ACC112 (cell line): ENCODE measurements at regions not wholly inside any gene's neighbourhood (a gene's known extent, or its start where the extent isn't known, plus 50 kb on each side); places are given as distances from the start of the nearest gene placed in this dataset.

Source experiments
- H2AFZ ChIP-seq: fragments of 200-600 bp; sonication (generic); one replicate; pipeline ENCODE4 v1.6.0; 2017; ENCODE audit warnings: antibody characterized with exemption, low read length; ENCODE audit not compliant: unreplicated experiment
- H3K27ac ChIP-seq: fragments of 200-600 bp; sonication (generic); 2 replicates; pipeline ENCODE4 v1.5.1; 2014; ENCODE audit warnings: low read depth, mild to moderate bottlenecking, antibody characterized with exemption, low read length, moderate library complexity
- H3K27me3 ChIP-seq: fragments of 200-600 bp; sonication (generic); 2 replicates; pipeline ENCODE4 v1.6.1; 2014; ENCODE audit warnings: mild to moderate bottlenecking, antibody characterized with exemption, low read length, moderate library complexity, mixed read lengths; ENCODE audit not compliant: insufficient read depth
- H3K36me3 ChIP-seq: fragments of 200-600 bp; sonication (generic); 2 replicates; pipeline ENCODE4 v1.6.1; 2016; ENCODE audit warnings: mild to moderate bottlenecking, antibody characterized with exemption, low read length, moderate library complexity, mixed read lengths; ENCODE audit not compliant: insufficient read depth
- H3K4me1 ChIP-seq: fragments of 200-600 bp; sonication (generic); one replicate; pipeline ENCODE4 v1.6.1; 2016; ENCODE audit warnings: low read length, mixed read lengths; ENCODE audit not compliant: insufficient read depth, unreplicated experiment, control insufficient read depth
- H3K4me3 ChIP-seq: fragments of 200-600 bp; sonication (generic); 2 replicates; pipeline ENCODE4 v1.5.1; 2014; ENCODE audit warnings: mild to moderate bottlenecking, low read depth, low read length
- H3K79me2 ChIP-seq: fragments of 200-600 bp; sonication (generic); one replicate; pipeline ENCODE4 v1.6.0; 2016; ENCODE audit warnings: low read length; ENCODE audit not compliant: control insufficient read depth, unreplicated experiment, insufficient read depth

DNA sequence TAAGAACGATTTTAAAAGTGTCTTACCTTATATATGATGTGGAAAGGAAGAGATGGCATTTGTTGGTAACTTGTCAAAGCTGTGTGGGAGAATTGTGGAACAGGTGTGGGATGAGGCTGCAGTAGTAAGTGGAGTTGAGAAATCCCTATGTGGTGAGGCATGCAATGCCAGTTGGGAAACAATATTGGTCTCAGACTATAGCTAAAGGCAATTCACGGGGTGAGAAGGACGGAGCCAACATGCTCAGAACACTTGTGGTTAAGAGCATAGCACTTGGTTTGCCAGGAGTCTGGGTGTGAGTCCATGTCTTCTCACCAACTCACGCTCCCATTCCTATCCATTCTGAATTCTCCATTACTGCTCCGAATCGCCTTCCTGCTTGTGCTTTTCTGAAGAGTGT, 615.6 kb upstream of the ADAMTS9 start:
- Histone ChIP-seq H3K27ac (no peak overlapping the region), H2AFZ (no peak overlapping the region), H3K27me3 (peaks cover 42% of the 10 kb centered on the region), H3K4me3 (no peak overlapping the region), H3K36me3 (no peaks in the 10 kb centered on the region), H3K79me2 (no peaks in the 10 kb centered on the region), H3K4me1 (no peaks in the 10 kb centered on the region)

DNA sequence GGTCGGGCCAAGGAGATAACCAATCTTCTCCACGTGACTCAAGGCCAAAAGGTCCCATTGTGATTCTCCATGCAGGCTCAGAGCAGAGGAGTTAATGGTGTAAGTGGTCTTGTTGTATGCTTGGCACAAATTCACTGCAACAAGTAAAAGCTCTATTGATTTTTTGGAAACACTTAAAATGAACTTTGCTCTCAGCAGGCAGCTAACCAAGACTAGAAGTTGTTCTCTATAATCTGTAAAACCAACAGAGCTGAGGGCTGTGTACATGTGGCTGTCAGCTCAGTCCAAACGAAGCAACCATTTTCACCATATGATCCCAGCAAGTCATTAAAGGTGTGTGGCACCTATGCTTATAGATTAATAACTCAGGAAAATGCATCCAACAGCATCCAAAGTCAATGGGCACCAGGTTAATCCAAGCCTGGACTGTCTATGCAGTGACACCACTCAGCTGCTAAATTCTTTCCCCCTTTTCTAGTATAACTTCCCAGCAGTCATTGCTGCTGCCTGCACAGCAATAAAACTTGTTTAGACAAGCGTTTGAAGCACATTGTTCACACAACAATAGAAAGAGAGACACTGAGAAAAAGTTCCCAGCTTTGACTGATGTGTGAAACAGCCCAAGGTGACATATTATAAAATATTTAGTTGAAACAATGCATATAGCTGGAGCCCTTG, 603.8 kb upstream of the ADAMTS9 start:
- Histone ChIP-seq H3K4me3 (no peak overlapping the region), H3K36me3 (no peaks in the 10 kb centered on the region), H3K4me1 (no peaks in the 10 kb centered on the region), H3K79me2 (no peaks in the 10 kb centered on the region), H2AFZ (no peak overlapping the region), H3K27ac (no peak overlapping the region), H3K27me3 (peaks cover 36% of the 10 kb centered on the region)

DNA sequence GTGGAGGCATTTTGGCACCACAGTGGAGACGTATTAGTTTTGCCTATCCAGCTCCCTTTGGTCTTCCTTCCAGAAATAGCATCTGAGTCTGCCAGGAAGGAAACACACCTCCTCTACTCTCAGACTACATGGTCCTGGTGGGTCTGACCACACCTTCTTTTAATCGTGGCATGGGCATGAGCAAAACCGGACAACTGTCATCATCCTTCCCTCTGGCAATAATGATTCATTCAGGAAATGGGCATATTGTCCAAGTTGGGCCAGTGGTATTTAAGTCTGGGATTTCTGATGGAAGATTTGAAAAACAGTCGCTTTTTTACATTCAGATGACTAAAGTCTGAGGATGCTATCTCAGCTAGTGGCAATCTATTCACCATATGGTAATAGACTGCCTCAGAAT, 601.0 kb upstream of the ADAMTS9 start:
- Histone ChIP-seq H3K27me3 (peaks cover 42% of the 10 kb centered on the region), H3K27ac (no peak overlapping the region), H3K36me3 (no peaks in the 10 kb centered on the region), H3K4me1 (no peaks in the 10 kb centered on the region), H3K79me2 (no peaks in the 10 kb centered on the region), H3K4me3 (no peak overlapping the region), H2AFZ (no peak overlapping the region)

DNA sequence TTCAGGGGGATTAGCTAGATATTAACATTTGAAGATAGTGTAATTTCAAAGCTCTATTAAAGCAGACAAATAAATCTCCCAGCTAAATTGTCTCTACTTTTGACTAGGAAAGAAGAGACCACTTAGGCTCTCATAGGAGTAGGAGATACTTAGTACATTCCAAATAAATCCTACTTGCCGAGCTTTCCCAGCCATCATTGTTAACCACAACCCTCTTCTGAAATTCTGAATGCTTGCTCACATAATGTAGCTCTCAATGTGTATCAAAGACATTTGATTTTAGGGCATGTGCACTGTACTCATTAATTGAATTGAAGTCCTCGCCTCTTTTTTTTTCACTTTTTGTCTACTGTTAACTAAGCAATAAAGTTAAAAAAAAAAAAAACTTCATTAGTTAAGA, 598.2 kb upstream of the ADAMTS9 start:
- no peaks in the 10 kb centered on the region for H3K79me2 ChIP-seq
- H3K27me3 ChIP-seq: peaks cover 49% of the 10 kb centered on the region
- no peak overlapping the region for H3K4me3 ChIP-seq
- no peak overlapping the region for H2AFZ ChIP-seq
- H3K4me1 ChIP-seq: no peaks in the 10 kb centered on the region
- H3K27ac ChIP-seq: no peak overlapping the region
- no peaks in the 10 kb centered on the region for H3K36me3 ChIP-seq

DNA sequence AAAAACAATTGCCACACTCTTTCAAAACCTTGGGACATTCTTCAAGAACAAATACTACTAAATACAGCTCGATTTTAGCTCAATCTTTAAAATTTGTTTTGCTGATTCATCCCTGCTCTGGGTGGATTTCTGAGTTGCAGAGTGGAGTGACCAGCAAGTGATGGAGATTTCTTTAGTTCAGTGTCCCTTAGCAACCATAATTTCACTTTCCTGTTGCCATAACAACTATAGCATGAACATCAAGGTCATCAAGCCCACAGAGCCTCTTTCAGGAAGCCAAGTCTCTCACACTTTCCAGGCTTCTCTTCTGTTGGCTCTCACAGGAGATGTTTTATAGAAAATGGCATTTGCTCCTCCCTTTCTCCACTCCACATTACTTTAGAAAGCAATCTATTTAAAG, 597.2 kb upstream of the ADAMTS9 start:
- H3K79me2 ChIP-seq: no peaks in the 10 kb centered on the region
- no peak overlapping the region for H2AFZ ChIP-seq
- H3K36me3 ChIP-seq: no peaks in the 10 kb centered on the region
- H3K4me3 ChIP-seq: no peak overlapping the region
- peaks cover 52% of the 10 kb centered on the region for H3K27me3 ChIP-seq
- H3K27ac ChIP-seq: no peak overlapping the region
- no peaks in the 10 kb centered on the region for H3K4me1 ChIP-seq

DNA sequence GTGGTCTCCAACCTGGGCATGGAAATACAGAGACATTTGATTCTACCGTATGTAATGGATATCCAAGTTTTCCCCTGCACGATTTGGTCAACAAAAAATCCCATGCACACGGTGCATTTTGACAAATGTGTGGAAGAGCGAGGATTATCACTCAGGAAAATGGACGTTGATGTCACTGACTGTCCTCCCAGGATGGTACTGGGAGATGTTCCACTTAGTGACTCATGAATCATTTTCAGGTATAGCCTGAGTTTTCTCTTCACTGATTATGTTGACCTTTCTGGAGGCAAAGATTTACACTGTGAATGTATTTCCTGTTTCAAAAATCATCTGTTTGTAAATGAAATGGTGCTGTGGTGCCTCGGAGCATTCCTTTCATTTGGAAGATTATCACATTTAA, 596.7 kb upstream of the ADAMTS9 start:
- no peak overlapping the region for H3K4me3 ChIP-seq
- H3K4me1 ChIP-seq: no peaks in the 10 kb centered on the region
- H3K79me2 ChIP-seq: no peaks in the 10 kb centered on the region
- H3K36me3 ChIP-seq: no peaks in the 10 kb centered on the region
- H3K27ac ChIP-seq: no peak overlapping the region
- peaks cover 52% of the 10 kb centered on the region for H3K27me3 ChIP-seq
- no peak overlapping the region for H2AFZ ChIP-seq

DNA sequence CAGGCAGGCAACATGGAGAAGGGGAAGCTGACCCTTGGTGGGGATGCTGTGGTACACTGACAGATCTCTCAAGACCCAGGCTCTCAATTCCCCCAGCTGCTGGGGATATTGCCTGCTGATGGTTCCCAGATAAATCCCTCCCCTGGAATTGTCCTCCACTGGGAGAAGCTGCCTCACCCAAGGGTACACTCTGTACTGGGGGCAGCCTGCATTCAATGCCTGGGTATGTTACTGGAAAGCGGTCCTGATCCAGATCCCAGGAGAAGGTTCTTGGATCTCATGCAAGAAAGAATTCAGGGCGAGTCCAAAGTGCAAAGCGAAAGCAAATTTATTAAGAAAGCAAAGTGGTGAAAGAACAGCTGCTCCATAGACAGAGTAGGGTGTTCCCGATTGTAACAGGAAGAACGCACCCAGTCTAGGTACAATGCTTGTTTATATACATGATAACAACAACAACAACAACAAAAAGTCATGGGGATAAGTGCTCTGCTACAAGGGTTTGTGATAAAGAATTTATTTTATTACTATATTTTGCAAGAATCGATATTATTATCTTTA, 591.5 kb upstream of the ADAMTS9 start:
- peaks cover 64% of the 10 kb centered on the region for H3K27me3 ChIP-seq
- H2AFZ ChIP-seq: no peak overlapping the region
- H3K4me3 ChIP-seq: no peak overlapping the region
- no peaks in the 10 kb centered on the region for H3K4me1 ChIP-seq
- H3K79me2 ChIP-seq: no peaks in the 10 kb centered on the region
- no peak overlapping the region for H3K27ac ChIP-seq
- no peaks in the 10 kb centered on the region for H3K36me3 ChIP-seq

DNA sequence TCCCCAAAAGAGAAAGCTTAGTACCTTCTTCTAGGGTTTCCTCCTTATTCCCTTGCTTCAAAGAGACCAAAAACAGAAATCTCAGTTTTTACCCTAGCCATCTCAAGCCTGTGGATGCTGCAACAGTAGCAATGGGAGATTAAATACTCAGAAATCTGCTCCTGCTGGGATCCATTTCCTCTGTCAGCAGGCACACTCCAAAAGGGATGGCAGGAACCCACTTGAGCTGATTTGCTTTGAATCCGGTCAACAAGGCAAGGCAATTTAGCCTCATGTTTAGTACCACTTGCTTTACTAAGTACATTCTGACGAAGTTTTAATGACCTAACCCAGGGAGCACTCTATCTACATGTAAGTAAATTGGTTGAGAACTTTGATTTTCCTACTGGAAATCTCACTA, 590.0 kb upstream of the ADAMTS9 start:
- Histone ChIP-seq H3K27ac (no peak overlapping the region), H3K4me1 (no peaks in the 10 kb centered on the region), H3K36me3 (no peaks in the 10 kb centered on the region), H2AFZ (no peak overlapping the region), H3K27me3 (peaks cover 57% of the 10 kb centered on the region), H3K4me3 (no peak overlapping the region), H3K79me2 (no peaks in the 10 kb centered on the region)

DNA sequence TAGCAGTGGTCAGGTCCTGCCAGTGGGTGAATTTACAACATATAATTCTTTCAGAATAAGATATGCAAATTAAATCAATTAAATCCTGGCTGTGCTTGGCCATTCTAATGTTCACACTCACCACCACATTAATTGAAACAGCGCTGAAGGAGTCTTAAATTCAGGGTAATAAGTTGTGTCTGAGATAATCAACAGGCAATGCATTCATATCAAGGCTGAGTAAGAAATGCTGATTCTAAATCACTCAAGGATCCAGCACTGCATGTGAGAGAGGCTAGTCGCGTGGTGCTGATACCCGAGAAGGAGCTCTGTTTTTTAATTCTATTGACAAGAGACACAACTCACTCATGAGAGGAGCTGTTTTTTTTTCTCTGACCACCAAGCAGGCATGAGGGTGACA, 588.8 kb upstream of the ADAMTS9 start:
- Histone ChIP-seq H3K79me2 (no peaks in the 10 kb centered on the region), H3K27ac (no peak overlapping the region), H3K4me1 (no peaks in the 10 kb centered on the region), H3K27me3 (peaks cover 51% of the 10 kb centered on the region), H2AFZ (no peak overlapping the region), H3K4me3 (no peak overlapping the region), H3K36me3 (no peaks in the 10 kb centered on the region)

DNA sequence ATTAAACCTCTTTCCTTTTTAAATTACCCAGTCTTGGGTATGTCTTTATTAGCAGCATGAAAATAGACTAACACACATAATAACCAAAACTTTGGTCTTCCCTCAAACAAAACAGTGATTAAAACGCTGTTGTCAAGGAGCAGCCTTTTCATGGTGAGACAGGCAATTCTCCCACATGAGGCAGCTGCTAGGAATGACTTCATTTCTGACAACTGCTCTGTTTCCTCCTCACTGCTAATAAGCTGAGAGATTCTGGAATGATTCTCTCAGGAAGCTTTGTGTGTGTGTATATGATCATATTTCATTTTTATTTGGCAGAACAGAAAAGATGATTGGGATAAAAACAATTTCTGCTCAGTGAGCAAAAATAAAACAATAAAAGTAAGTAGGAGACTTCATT, 580.6 kb upstream of the ADAMTS9 start:
- Histone ChIP-seq H3K27me3 (peaks cover 9% of the 10 kb centered on the region; the same call in 1 of the 2 replicates), H3K4me1 (no peaks in the 10 kb centered on the region), H3K4me3 (no peak overlapping the region), H2AFZ (no peak overlapping the region), H3K27ac (no peak overlapping the region), H3K36me3 (no peaks in the 10 kb centered on the region), H3K79me2 (no peaks in the 10 kb centered on the region)

DNA sequence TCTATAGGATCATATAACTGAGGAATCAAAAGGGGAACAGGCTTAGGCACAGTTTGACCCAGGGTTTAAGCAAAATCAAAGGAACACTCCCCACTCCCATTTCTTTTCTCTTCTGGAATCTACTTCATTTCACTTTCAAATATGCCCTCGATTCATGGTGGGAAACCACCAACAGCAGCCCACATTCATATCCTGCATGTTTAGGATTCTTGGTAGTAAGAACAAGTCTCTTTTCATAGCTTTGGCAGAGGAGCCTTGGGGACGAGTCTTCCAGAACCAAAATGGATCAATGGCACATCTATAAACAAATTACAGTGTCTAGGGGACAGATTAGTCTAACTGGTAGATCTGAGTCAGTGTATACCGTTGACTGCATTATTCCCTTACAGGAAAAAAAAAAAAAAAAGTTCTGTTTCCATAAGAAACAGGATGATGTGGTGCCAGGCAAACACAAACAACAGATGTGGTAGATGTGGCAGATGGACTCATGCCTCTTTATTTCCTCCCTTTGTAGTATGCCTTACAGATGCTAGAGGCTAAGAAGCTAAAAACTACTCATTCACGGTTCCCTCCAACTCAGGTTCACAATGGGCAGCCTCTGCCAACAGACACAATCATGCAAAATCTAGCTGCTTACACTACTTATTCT, 578.3 kb upstream of the ADAMTS9 start:
- H3K4me1 ChIP-seq: no peaks in the 10 kb centered on the region
- H3K36me3 ChIP-seq: no peaks in the 10 kb centered on the region
- H3K27ac ChIP-seq: no peak overlapping the region
- no peak overlapping the region for H2AFZ ChIP-seq
- H3K27me3 ChIP-seq: peaks cover 4% of the 10 kb centered on the region; the same call in 1 of the 2 replicates
- no peak overlapping the region for H3K4me3 ChIP-seq
- H3K79me2 ChIP-seq: no peaks in the 10 kb centered on the region
